DMS79 treated with DMSO at 0.1 percent for 48 hours (cell line): ENCODE measurements at regions not wholly inside any gene's neighbourhood (a gene's known extent, or its start where the extent isn't known, plus 50 kb on each side); places are given as distances from the start of the nearest gene placed in this dataset.
"Not testable (repeated sequence)": the region's sequence is repeated elsewhere in the genome, so short reads cannot be mapped to it uniquely, and the experiment has no call there.

ENCODE experiments used
- DNase-seq: peaks from one replicate; lab custom pipeline; 2025; lab: John Stamatoyannopoulos, UW

- no peak for DNase-seq
These were observed 502.2 kb upstream of the PHF14 start for GRCh38 chr7:10471280-10472058.

GRCh38 chr7:10472115-10472514 is 501.6 kb upstream of the PHF14 start:
- DNase-seq = no peak

GRCh38 chr7:10473569-10473968 is 500.1 kb upstream of the PHF14 start:
- no peak for DNase-seq

- no peak for DNase-seq
These were observed 499.6 kb upstream of the PHF14 start for GRCh38 chr7:10474048-10474447.

GRCh38 chr7:10475940-10476641 is 497.6 kb upstream of the PHF14 start:
- no peak for DNase-seq

GRCh38 chr7:10476642-10477041 is 497.0 kb upstream of the PHF14 start:
- DNase-seq = no peak

GRCh38 chr7:10483671-10484070 is 490.0 kb upstream of the PHF14 start:
- no peak for DNase-seq

GRCh38 chr7:10484767-10485166 is 488.9 kb upstream of the PHF14 start:
- DNase-seq = no peak

- DNase-seq = not testable (repeated sequence)
These were observed 472.3 kb upstream of the PHF14 start for GRCh38 chr7:10501206-10501884.

GRCh38 chr7:10507032-10507431 is 466.6 kb upstream of the PHF14 start:
- no peak for DNase-seq

- DNase-seq = no peak
These were observed 452.4 kb upstream of the PHF14 start for GRCh38 chr7:10521306-10521705.

- DNase-seq = not testable (repeated sequence)
These were observed 440.2 kb upstream of the PHF14 start for GRCh38 chr7:10533429-10533828.

- no peak for DNase-seq
These were observed 437.1 kb upstream of the PHF14 start for GRCh38 chr7:10536561-10536960.

- DNase-seq = no peak
These were observed 435.9 kb upstream of the PHF14 start for GRCh38 chr7:10537764-10538163.

- no peak for DNase-seq
These were observed 416.3 kb upstream of the PHF14 start for GRCh38 chr7:10557375-10557774.

GRCh38 chr7:10560497-10560896 is 413.2 kb upstream of the PHF14 start:
- no peak for DNase-seq

GRCh38 chr7:10568891-10569290 is 404.8 kb upstream of the PHF14 start:
- no peak for DNase-seq

- no peak for DNase-seq
These were observed 401.9 kb upstream of the PHF14 start for GRCh38 chr7:10571759-10572158.

GRCh38 chr7:10577866-10578374 is 395.8 kb upstream of the PHF14 start:
- DNase-seq = no peak

GRCh38 chr7:10579561-10579960 is 394.1 kb upstream of the PHF14 start:
- DNase-seq = no peak

GRCh38 chr7:10584886-10585285 is 388.8 kb upstream of the PHF14 start:
- no peak for DNase-seq

- no peak for DNase-seq
These were observed 385.6 kb upstream of the PHF14 start for GRCh38 chr7:10588084-10588483.

- DNase-seq = no peak
These were observed 381.1 kb upstream of the PHF14 start for GRCh38 chr7:10592604-10593003.
